Esophagus muscularis mucosa (tissue), 3 donors: ENCODE measurements at regions not wholly inside any gene's neighbourhood (a gene's known extent, or its start where the extent isn't known, plus 50 kb on each side); places are given as distances from the start of the nearest gene placed in this dataset.

Experiments
- CTCF ChIP-seq, 3 experiments: fragments of 200-600 bp in 2 of 3; fragments of 450-650 bp in 1 of 3; sonication (generic) in 2 of 3; IDR thresholded peaks; one replicate each; pipeline ENCODE4 v1.5.1; 2017 to 2019; ENCODE audit warnings: antibody characterized with exemption in 3 of 3, mild to moderate bottlenecking in 2 of 3, moderate library complexity in 1 of 3
- POLR2AphosphoS5 ChIP-seq, 2 donors: sonication (generic); formaldehyde crosslinking; IDR thresholded peaks; one replicate each; pipeline ENCODE4 v1.6.1; 2017; ENCODE audit warnings: antibody characterized with exemption in 2 of 2

- TF ChIP-seq POLR2AphosphoS5 (IDR thresholded peaks at IDR 0.05) (no peak), CTCF (IDR thresholded peaks at IDR 0.05) (no peak)
Observed at GRCh38 chr1:222189218-222189617, 358.7 kb downstream of the HHIPL2 start.
